Neural progenitor cell (in vitro differentiated cells): ENCODE measurements at regions not wholly inside any gene's neighbourhood (a gene's known extent, or its start where the extent isn't known, plus 50 kb on each side); places are given as distances from the start of the nearest gene placed in this dataset.

ENCODE experiments used
- EZH2 ChIP-seq: fragments of 200-600 bp; sonication (generic); IDR thresholded peaks from 2 replicates; pipeline ENCODE4 v1.6.1; 2017; ENCODE audit warnings: antibody characterized with exemption, mild to moderate bottlenecking, moderate library complexity
- EZH2phosphoT487 ChIP-seq: fragments of 200-600 bp; sonication (generic); IDR thresholded peaks from 2 replicates; pipeline ENCODE4 v1.6.1; 2017; ENCODE audit warnings: antibody characterized with exemption
- TF ChIP-seq, protein P1 (sequence below): fragments of 200-600 bp; sonication (generic); IDR thresholded peaks from 2 replicates; pipeline ENCODE4 v1.5.1; 2017; ENCODE audit warnings: antibody characterized with exemption, mild to moderate bottlenecking

DNA sequence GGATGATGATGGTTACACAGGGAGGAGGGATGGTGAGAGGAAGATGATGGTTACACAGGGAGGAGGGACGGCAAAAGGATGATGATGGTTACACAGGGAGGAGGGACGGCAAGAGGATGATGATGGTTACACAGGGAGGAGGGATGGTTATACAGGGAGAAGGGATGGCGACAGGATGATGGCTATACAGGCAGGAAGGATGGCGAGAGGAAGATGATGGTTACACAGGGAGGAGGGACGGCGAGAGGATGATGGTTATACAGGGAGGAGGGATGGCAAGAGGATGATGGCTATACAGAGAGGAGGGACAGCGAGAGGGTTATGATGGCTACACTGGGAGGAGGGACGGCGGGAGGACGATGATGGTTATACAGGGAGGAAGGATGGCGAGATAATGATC, 64.1 kb upstream of the FCN1 start:
- TF ChIP-seq, protein P1, sequence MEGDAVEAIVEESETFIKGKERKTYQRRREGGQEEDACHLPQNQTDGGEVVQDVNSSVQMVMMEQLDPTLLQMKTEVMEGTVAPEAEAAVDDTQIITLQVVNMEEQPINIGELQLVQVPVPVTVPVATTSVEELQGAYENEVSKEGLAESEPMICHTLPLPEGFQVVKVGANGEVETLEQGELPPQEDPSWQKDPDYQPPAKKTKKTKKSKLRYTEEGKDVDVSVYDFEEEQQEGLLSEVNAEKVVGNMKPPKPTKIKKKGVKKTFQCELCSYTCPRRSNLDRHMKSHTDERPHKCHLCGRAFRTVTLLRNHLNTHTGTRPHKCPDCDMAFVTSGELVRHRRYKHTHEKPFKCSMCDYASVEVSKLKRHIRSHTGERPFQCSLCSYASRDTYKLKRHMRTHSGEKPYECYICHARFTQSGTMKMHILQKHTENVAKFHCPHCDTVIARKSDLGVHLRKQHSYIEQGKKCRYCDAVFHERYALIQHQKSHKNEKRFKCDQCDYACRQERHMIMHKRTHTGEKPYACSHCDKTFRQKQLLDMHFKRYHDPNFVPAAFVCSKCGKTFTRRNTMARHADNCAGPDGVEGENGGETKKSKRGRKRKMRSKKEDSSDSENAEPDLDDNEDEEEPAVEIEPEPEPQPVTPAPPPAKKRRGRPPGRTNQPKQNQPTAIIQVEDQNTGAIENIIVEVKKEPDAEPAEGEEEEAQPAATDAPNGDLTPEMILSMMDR: no peak
- TF ChIP-seq EZH2 (no peak), EZH2phosphoT487 (no peak)
